K562 (cell line): ENCODE measurements at regions not wholly inside any gene's neighbourhood (a gene's known extent, or its start where the extent isn't known, plus 50 kb on each side); places are given as distances from the start of the nearest gene placed in this dataset.

Experiments used
- ATF2 ChIP-seq: sonication (generic); formaldehyde crosslinking; IDR thresholded peaks from 2 replicates; pipeline ENCODE4 v1.8.1; 2022; ENCODE audit warnings: missing genetic modification reagents
- CC2D1A ChIP-seq: fragments of 450-650 bp; IDR thresholded peaks from 2 replicates; pipeline ENCODE4 v1.6.1; 2017; ENCODE audit warnings: mild to moderate bottlenecking
- CTCF ChIP-seq, 3 experiments: IDR thresholded peaks in 2 of 3; conservative IDR thresholded peaks in 1 of 3; 2 replicates each; pipeline ENCODE4 v1.5.1; 2011 to 2012; ENCODE audit warnings: low read length in 3 of 3, mild to moderate bottlenecking in 3 of 3, control low read depth in 2 of 3, improper control_type of control experiment in 1 of 3, inconsistent platforms in 1 of 3, low read depth in 1 of 3, mixed read lengths in 1 of 3, moderate library complexity in 1 of 3; ENCODE audit not compliant: insufficient read depth in 2 of 3
- GATA2 ChIP-seq: sonication (generic); formaldehyde crosslinking; IDR thresholded peaks from 2 replicates; pipeline ENCODE4 v1.4.0; 2020; ENCODE audit warnings: mild to moderate bottlenecking, missing genetic modification reagents
- POLR2AphosphoS2 ChIP-seq: IDR thresholded peaks from 2 replicates; pipeline ENCODE4 v1.6.1; 2012; ENCODE audit warnings: low read length, improper control_type of control experiment
- RBM15 ChIP-seq: fragments of 200-400 bp; formaldehyde crosslinking; IDR thresholded peaks from 2 replicates; pipeline ENCODE4 v1.6.1; 2018; ENCODE audit warnings: mild to moderate bottlenecking, low read length, moderate library complexity; ENCODE audit not compliant: insufficient read depth
- ZNF3 ChIP-seq: fragments of 250-450 bp; sonication (Bioruptor Pico); IDR thresholded peaks from 2 replicates; pipeline ENCODE4 v1.5.0; 2021; ENCODE audit warnings: mild to moderate bottlenecking, moderate library complexity

DNA sequence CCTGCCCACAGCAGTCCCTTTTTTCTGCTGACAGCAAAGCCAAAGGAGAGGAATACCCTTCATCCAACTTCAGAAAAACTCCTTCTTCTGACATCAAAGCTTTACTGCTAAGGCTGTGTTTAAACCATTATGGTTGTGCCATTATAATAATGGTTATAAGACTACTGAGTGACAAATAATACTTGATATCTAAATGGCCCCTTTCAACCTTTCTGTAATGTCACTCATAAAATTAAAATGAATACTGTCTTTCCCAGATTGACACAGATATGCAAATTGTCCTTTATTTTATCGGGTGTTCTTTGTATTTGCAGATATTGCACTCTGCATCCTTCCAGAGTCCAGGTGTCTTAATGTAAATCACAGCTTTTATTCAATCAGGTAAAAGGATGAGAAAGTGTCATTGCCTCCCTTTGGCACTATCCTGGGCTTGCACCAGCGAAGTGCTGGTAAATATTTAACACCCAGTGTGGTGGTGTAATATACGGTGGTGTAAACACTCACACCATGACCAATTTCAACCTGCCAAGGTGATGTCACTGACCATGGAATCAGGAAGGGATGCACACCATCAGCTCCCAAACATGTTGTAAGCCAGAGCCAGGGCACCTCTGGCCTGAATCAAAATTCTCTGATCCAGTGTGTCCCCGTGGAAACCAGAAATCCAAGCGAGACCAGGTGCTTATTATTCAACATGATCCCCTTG is 139.4 kb upstream of the TENM3 start:
- TF ChIP-seq ZNF3 (CRISPR knock-in tag) (no peak), RBM15 (no peak), ATF2 (CRISPR knock-in tag) (no peak), CTCF (IDR thresholded peaks at IDR 0.05 in 2 of 3, conservative IDR thresholded peaks at IDR 0.05 in 1 of 3; ENCODE audit: insufficient read depth in 2 of 3, low read depth in 1 of 3, low read length in 3 of 3) (no peak), GATA2 (CRISPR knock-in tag) (no peak), CC2D1A (no peak), POLR2AphosphoS2 (no peak)
